Activated CD4-positive, alpha-beta T cell treated with anti-CD3 and anti-CD28 coated beads, Interleukin-2, Interleukin-6, amounts not matched to agents 100 ng/mL and 50 ng/mL, durations not matched to agents 16 hours and 8 hours (primary cell): ENCODE measurements at regions not wholly inside any gene's neighbourhood (a gene's known extent, or its start where the extent isn't known, plus 50 kb on each side); places are given as distances from the start of the nearest gene placed in this dataset.

ENCODE experiments used
- DNase-seq: peaks from one replicate; pipeline ENCODE4 v3.0.0-alpha.2; 2020

DNA sequence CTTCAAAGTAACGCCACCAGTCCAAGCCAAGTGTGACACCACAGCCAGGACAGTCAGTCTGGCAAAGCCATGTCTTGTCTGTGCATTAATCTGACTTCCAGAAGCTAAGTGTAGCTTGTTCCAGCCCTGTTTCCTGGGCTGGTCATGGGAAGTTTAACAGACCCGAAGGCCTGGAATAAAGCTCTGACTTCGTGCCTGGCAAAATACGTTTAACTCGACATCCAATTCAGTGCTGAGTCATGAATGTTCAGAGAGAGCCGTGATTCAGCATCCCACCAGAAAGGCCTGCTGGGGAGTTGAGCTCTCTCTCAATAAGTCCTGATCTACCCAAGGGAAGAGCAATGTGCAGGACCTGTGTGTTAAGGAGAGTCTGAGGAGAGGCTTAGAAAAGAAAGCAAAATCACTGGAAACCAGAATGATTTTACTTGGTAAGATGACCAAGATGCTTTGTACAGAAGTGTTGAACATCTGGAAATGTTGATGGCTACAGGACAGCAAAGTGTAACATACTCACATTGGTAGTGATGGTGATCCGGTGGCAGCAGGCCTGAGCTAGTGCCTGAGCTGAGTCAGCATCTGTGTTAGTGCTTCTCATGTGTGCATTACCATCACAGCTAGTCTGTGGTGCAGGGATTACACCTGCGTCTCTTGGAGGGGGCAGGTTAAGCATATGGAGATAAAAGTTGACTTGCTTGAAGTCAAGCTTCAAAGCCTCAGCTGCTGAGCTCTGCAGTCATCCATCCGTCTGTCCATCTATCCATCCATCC is 743.7 kb upstream of the HS6ST1 start:
- no peak for DNase-seq

DNA sequence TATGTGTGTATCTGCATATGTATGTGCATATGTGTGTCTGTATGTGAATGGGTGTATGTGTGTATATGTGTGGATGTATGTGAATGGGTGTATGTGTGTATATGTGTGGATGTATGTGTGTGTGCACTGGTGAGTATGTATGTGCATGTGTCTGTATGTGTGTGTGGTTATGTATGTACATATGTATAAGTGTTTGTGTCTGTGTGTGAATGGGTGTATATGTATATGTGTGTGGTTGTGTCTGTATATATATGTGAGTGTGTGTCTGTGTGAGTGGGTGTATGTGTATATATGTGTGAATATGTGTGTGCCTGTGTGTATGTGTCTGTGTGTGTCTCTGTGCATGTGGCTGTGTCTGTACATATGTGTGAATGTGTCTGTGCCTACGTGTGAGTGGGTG is 748.4 kb upstream of the HS6ST1 start:
- no peak for DNase-seq

DNA sequence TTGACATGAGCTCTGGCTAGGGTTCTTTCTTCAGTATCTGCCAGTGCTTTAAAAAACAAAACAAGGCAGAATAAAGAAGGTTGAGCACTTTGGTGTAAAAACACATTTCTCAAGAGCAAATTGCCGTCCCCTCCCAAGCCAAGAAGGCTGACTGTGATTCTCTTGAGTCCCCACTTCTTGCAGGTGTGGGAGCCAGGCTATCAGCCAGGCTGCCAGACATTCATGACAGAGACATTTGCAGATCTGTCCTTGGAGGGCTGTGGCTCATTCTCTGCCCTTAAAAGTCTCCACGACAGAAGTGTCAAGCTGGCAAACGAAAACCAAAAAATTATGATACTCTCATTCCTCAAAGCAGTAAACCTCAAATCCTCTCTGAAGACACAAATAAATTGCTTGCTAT is 749.3 kb upstream of the HS6ST1 start:
- no peak for DNase-seq

DNA sequence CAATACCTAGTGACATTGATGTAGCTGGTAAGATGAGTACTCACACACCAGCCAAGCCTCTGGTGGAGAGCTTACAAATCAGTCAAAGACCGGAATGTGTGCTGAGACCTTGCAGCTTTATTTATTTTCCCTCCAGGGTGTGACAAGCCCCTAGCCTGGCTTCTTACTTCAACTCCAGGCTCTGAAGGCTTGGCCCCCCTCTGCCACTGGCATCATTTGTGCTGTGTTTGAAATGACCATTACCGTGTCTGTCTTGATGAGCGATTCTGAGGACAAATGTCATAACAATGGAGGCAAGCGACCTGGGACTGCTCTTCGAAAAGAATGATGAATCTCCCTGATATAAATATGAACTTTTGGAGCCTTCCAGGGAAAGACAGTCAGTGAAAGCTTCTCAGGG is 749.9 kb upstream of the HS6ST1 start:
- DNase-seq = no peak

DNA sequence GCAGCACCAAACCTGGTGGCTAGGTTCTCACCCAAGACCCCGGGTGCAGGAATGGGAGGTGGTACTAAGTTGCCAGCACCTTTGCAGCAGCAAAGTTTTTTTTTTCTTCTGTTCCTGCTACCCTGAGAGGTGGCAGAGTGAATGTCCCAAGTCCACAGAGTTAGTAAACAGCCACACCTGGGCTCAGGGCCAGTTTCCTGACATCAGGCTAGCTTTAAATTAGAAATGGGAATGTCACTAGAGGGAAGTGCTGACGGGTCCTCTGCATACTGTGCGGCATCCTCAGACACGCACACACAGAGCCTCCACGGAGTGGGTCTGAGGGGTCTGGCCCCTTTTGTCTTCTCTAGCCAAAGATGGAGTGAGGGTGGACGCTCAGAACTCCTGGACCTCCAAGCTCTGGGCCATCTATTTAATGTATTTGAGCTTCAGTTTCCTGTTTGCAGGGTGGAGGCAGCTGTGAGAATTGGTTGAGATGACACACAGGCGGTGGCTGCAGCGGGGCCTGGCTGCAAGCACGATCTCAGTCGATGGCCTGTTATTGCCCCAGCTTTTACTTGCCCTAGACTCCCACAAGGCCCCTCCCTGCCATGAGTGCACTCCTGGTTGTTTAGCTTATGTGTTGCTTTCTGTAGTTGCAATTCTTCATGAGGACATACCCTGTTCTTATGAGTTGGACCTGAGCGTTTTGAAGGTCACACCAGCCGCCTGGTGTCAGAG is 751.4 kb upstream of the HS6ST1 start:
- no peak for DNase-seq

DNA sequence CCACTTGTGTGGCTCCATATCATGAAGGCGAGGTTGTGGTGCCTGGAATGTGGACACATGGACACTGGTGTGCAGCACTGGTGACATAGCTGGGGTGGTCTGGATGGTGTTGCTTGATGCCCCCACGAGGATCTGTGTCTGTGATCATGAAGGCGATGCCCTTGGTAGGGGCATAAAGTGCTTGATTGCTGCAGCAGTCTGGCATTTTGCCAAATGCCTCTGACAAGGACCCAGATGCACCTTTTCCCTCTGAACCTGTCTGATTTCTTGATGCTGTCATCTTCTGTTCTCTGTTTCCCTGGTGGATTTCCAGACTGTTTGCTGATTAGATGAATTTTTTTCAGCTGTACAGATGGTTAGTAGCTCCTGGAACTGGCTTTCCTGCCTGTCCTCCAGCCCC is 752.0 kb upstream of the HS6ST1 start:
- no peak for DNase-seq

DNA sequence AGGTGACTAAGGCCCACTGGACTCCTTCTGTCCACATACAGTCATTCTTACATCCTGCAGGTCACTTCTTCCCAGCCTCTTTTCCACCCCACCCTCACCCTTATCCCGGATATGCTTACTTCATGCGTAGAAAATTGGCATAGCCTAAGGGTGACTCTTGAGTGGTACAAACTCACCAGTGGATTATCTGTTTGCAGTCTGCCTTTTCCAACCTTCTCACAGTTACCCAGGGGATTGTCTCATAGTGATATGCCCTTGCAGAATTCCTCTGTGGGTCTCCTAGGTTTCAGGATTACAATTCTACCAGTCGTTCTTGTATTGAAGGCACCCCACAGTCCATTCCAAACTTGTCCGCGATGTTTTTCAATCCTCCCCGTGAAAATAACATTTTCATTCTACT is 752.9 kb upstream of the HS6ST1 start:
- DNase-seq = no peak

DNA sequence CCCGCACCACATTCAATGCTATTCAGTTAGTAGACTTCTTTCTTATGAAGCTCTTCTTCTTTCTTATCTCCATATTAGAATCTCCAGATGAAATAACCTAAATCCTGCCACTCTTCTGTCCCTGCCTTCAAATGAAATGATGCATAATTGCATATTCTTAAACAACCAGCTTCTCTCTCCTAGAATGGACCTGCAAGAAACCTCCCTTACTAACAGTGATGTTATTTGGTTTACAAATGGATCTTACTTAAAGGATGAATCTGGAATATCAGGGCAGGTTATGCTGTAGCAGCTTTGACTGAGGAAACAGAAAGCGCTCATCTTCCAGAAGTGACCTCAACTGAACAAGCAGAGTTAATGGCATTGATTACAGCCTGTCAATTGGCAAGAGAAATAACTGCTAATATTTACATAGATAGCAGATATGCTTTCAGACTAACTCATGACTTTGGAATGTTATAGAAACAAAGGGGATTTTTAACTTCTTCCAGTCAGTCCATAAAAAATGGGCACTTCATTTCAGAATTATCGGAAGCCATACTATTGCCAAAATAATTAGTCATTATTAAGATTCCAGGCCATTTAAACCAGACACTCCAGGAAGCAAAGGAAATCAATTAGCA is 755.7 kb upstream of the HS6ST1 start:
- no peak for DNase-seq

DNA sequence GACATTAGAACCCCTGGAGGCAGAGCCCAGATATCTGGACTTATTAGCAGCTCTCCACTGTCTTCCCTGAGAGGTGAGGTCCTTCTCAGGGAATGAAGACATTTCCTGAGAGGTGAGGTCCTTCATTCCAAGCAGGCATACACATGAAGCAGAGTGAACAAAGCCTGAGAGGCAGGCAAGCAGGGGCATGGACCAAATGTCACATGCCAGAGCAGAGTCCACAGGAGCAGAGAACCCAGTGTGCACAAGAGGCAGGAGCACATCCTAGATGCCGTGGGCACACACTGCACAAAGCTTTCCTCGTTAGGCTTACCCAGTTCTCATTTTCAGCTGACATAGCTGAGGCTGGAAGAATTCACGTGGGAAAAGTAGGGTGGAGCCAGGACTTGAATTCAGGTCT is 759.9 kb upstream of the HS6ST1 start:
- DNase-seq = no peak

DNA sequence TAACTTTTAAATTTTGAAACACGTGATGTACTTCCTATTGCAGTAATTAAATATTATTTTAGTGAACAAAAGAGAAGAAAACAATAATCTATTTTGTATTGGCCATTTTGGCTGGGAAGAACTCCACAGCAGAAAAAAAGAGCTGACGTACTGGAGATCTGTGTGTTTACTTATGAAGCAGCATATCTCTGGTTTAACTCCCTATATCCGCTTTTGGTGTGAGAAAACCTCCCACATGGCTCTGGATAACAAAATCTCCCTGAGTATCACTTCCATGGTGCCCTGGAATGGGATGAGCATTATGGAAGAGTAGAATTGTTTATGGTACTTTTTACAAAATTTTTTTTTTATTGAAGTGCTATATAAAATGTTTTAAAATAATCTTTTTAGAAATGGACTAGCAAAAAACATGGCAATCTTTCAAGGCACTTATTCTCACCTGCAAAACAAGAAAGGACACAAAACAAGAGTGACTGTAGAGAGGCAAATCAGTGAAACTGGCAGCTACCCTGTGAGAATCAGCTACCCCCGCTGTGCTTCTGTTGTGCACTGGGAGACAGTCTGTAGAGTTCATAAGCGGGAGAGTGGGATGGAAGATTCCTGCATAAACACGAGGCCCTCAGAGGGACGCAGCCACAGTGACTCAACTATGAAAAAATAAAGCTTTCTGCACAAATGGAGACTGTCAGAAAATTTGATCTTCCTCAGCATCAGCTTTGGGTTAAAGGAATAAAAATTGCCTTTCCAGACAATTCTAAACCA is 762.2 kb upstream of the HS6ST1 start:
- DNase-seq = no peak

DNA sequence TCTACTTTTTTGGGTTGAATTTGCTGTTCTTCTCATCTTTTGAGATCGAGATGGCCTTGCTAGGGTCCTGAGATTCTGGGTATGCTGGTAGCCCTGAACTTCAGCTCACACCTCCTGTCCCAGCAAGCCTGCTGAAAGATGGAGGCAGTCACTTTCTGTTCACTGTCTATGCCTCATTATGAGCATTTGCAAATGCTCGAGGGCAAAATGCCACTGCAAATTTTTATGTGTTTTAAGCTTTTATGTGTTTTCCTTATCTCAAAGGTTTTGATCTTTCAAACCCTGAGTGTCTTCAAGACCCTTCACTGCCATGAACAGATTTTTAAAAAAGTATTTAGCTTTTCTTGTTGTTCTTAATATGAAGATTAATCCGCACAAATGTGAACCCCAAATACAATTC is 766.7 kb upstream of the HS6ST1 start:
- no peak for DNase-seq

DNA sequence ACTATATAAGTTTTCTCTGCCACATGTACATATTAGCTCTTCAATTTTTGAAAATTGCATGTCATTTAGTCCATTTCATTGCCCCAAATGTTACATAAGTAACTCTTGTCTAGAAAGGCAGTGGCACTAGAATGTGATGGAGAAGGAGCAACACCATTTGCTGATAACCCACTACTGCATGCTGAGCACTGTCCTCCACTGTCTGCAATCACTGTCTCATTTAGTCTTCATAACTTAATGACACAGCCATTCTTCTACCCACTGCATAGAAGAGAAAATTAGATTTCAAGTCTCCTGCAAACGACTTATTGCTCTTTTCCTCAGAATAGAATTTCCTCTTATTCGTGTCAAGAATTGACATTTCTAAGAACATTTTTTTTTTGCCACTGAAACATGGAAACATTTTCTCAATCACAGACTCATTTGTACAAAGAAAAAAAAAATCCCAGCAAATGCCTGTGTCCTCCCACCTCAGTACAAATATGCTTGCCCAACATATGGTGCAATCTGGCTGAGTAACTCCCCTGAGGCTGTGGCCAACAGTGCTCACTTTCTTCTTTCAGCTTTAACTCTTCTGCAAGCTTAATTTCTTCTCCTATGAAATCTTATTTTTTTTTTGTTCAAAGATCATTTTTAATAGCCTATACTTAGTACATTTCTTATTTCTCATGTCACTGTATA is 768.6 kb upstream of the HS6ST1 start:
- no peak for DNase-seq

DNA sequence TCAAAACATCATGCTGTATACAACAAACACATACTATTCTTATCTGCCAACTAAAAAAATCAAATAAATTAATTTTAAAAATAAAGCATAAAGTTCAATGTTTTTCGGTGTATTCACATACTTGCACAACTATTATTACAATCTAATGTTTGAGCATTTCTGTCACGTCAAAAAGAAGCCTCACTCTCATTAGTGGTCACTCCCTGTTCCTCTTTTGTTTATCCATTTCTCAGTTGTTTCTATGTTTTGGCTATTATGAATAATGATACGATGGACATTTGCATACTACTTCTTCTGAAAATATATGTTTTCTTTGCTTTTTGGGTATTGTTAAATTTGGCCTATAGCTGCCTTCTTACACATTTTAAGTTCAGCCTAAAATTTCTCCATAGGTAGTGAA is 773.0 kb upstream of the HS6ST1 start:
- no peak for DNase-seq

DNA sequence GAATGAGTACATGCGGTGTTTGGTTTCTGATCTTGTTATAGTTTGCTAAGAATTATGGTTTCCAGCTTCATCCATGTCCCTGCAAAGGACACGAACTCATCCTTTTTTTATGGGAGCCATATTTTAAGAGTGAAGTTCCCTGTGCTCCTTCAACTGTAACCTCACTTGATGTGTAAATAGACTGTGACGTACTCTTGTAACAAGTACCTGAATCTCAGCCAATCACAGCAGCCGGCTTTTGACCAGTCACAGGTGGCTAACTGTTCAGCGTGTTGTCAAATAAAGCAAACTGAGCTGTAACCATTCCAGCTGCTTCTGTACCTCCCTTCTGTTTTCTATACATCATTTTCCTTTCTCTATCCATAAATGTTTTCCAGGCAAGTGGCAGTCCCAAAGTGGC is 774.3 kb upstream of the HS6ST1 start:
- no peak for DNase-seq

DNA sequence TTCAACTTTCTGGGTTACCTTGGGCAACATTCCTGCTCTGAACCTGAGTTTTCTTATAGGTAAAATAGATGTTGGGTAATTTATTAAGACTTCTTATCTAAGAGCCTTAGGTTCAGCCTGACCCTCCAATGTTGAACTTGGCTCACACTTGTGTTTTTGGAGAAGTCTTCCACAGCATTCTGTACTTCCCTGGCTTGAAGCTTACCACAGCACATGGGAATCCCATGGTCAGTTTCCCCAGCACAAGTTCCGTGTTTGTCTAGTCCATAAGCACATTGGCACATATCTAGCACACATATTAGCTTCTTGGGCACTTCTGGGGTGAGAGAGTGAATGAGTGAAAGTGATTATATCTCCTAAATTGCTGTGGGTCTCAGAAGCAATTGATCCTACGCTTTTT is 782.5 kb upstream of the HS6ST1 start:
- no peak for DNase-seq

DNA sequence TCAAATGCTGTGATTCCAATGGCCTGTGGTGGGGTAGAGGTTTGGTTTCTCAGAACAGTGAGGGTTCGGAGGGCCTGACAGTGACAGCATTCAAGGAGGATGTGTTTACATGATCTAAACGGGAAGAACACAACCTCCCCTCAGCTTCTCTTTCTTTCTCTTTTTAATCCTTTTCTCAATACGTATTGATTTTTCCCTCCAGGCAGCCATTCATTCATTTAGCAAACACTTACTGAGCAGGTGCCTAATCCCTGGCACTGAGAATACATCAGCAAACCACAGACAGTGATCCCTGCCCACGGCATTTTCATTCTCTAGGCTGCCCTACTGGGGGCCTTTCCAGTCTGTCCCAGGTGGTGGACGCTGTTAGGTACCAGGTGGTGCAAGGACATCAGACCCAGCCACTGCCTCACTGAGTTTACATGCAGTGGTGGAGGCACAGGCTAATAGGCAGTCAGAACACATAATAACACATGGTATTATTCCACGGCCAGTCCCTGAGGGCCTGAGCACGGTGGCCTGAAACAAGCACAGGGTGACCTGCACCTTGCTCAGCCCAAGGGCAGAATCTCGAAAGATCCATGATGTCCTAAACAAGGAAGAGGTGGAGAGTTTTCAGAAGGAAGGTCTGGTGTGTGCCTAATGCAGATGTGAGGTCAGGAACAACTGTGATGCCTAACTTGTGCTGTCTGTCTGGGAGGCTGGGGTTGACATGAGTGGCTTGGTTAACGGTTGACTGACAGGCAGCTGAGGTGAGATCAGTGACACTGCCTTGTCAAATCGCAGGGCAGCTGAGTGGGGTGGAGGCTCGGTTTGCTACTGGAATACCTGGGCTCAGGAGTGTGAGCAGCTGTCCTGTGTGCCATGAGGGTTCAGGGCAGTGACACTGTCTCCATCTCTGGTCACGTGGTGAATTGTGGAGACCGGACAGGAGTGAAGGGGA is 785.5 kb upstream of the HS6ST1 start:
- no peak for DNase-seq

DNA sequence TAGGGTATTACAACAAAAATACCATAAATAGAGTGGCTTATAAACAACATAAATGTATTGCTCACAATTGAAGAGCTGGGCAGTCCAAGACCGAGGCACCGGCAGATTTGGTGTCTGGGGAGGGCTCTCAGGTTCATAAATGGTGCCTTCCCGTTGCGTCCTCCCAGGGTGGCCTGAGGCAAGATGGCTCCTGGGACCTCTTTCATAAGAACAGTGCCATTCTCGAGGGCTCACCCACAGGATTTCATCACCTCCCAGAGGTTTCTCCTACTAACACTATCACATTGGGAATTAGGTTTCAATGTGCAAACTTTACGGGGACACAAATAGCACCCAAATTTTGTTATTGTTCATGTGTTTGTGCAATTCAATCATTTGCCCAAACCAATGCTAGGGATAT is 793.5 kb upstream of the HS6ST1 start:
- no peak for DNase-seq

DNA sequence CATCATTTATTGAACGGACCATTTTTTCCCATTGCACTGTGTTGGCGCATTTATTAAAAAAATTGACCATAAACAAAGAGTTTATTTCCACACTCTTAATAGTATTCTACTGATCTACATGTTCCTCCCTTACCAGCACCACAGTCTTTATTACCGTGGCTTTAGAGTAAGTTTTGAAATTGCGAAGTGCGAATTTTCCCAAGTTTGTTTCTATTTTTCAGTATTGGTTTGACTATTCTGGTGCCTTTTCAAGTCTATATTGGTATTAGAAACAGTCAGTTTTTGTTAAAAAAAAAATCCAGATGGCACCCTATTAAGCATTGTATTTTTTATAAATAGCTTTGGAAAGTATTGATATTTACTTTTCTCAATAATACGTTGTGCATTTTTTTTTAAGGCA is 795.1 kb upstream of the HS6ST1 start:
- no peak for DNase-seq

DNA sequence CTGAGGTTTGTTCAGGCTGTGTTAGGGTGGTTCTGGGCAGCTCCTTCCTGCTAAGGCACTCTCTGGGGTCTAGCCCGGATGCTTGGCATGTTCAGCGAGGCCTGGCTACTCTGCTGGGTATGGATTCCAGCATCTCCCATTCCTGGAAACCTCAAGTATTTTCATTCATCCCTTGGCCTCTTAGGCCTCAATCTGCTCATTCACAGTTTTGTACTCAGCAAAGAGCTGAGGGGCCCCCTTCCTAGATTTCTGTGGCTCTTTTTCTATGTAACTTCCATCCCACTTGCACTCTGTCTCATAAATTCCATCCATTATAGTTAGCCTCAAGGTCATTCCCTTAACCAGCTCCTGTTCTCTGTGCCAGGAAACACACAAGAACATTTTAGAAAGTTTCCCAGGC is 798.8 kb upstream of the HS6ST1 start:
- no peak for DNase-seq

DNA sequence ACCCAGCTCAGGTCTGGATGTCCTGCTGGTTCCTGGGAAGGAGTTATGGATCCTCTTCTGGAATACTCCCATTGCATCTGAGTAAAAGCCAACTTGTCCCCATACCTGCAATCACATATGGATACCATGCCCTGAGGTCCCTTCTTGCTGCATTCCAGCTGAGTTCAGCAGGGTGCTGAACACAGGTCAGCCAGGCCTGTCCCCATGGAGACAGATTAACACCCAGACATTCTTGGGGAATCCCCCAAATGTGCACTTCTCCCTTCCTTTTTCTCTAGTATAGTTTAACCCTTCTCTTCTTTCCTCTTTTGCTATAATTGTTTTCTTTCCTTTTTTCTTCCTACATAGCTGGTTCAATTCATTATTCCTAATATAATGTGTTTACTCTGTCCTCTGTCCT is 799.6 kb upstream of the HS6ST1 start:
- no peak for DNase-seq

DNA sequence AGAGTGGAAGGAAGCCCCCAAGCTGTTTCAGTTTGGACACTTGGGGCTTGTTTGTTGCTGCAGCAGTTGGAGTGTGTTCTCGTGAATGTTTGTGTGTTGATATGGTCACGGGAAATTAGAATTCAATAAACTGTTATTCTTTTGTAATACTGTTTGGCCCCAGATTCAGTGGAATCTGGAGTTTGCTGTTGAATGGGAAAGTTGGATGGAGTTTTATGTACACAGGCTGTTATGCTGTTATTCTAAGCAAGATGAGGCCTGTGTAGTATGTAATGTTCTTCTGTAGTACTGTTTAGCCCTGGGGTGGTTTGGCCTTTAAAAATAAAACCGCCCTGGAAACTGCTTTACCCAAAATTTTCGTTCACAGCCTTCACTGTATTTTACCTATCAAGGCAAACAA is 810.4 kb upstream of the HS6ST1 start:
- no peak for DNase-seq
